HG03432 (cell line): ENCODE measurements at regions not wholly inside any gene's neighbourhood (a gene's known extent, or its start where the extent isn't known, plus 50 kb on each side); places are given as distances from the start of the nearest gene placed in this dataset.
"Not testable (repeated sequence)": the region's sequence is repeated elsewhere in the genome, so short reads cannot be mapped to it uniquely, and the experiment has no call there.

Source experiments
- ATAC-seq: cut with Tn5 transposase; IDR thresholded peaks from one replicate; pipeline ENCODE4 v1.9.1; 2021; ENCODE audit warnings: mild to moderate bottlenecking, moderate library complexity; ENCODE audit not compliant: unreplicated experiment

GRCh38 chr10:128178302-128178958, 52.2 kb upstream of the MKI67 start:
- peak; percentile 81 for ATAC-seq

DNA sequence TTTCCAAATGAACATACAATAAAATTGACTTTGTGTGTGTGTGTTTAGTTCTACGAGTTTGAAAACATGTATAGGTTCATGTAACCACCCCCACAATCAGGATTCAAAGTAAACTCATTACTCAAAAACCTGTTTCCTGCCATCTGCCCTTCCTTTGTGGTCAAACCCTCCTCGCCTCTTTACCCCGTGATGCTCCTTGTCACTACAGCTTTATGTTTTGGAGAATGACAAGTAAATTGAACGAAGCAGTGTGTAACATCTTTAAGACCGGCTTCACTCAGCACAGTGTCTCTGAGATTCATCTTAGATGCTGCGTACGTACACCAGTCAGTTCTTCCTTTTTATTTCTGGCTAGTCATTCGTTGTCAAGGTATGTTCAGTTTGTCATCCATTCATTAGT, 54.6 kb upstream of the MKI67 start:
- ATAC-seq: peak; percentile 52

DNA sequence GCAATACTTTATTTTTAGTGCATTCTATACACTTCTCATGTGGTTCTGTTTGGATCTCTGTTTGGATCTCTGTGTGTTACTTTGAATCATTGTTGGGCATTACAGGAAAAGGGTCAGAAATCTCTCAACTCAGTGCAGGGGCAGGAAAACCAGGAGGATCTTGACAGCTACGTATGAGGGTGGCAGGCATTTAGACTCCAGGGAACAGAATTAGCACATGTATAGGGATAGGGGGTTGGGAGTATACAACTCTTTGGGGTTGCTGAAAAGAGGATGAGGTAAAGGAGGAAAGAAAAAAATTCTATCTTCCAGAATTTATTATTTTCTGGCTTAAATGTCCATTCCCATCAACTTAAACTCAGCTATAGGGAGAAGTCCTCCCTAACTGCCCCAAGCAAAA, 59.4 kb upstream of the MKI67 start:
- ATAC-seq: no peak

GRCh38 chr10:128186959-128187787, 61.0 kb upstream of the MKI67 start:
- no peak for ATAC-seq

DNA sequence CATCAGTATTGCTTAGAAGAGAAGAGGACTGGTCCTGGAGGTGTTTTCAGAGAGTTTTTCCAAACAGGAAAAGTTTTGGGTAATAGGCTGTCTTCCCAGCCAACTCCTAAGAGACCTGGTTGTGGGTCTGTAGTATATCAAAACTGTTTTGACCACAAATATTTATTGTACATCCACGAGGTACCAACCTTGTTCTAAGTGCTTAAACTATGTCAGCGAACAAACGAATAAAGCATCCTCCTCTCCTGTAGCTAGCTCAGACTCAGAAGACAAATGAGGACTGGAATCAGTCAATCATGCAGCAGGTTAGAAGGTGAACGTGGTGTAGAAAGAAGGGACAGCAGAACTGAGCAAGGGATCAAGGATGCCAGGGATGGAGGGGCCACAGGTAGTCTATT, 61.6 kb upstream of the MKI67 start:
- no peak for ATAC-seq

DNA sequence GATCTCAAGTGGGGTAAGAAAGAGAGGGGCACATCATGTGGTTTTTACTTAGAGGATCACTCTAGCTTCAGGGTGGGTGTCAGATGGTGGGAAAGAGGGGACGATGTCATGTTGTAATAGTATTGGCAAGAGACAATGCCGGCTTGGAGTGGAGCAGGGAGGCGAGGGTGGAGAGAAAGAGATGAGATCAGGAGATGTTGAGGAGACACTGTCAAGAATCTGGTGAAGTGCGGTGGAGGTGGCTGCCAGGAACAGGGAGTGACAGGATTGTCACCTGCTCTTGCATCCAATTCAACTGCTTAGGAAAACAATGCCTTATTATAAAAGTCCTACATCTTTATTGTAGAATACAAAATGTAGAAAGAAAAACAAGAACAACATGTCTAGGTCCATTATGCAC, 63.0 kb upstream of the MKI67 start:
- no peak for ATAC-seq

- no peak for ATAC-seq
Measured at GRCh38 chr10:128191847-128192246, 65.6 kb upstream of the MKI67 start.

- not testable (repeated sequence) for ATAC-seq
Measured at GRCh38 chr10:128201826-128202225, 75.6 kb upstream of the MKI67 start.

DNA sequence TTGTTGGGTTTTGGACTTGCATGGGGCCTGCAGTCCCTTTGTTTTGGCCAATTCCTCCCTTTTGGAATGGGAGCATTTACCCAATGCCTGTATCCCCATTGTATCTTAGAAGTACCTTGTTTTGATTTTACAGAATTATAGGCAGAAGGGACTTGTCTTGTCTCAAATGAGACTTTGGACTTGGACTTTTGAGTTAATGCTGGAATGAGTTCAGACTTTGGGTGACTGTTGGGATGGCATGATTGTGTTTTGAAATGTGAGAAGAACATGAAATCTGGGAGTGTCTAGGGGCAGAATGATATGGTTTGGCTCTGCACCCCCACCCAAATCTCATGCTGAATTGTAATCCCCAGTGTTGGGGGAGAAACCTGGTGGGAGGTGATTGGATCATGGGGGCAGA, 76.8 kb upstream of the MKI67 start:
- ATAC-seq: no peak

DNA sequence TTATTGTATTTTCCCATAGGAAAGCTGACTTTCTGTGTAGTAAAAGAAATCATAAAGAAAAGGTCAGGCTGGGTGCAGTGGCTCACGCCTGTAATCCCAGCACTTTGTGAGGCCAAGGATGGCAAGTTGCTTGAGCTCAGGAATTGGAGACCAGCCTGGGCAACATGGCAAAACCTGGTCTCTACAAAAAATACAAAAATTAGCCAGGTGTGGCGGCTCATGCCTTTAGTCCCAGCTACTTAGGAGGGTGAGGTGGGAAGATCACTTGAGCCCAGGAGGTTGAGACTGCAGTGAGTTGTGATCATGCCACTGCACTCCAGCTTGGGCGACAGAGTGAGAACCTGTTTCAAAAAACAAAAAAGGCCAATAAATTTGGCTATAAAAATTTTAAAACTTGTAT, 79.4 kb upstream of the MKI67 start:
- not testable (repeated sequence) for ATAC-seq

GRCh38 chr10:128206676-128207075, 80.5 kb upstream of the MKI67 start:
- ATAC-seq: no peak

DNA sequence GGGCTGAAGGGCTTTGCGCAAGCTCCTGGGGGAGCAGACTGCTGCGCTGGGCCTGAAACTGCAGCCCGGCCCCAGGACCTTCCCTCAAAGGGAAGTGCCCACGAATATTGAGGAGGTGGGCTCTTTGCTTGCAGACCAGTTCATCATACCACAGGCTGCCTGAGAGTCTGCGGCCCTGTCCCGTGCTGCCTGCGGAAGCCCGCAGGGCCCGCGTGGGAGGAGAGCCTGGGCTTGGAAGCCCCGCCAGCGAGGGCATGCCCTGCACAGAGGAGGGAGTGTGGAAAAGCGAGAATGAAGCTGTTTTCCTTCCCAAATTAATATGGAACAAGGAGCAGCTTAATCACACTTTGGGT, 83.6 kb upstream of the MKI67 start:
- ATAC-seq: no peak

- ATAC-seq: peak; percentile 70
Measured at GRCh38 chr10:128210215-128211063, 84.2 kb upstream of the MKI67 start.

GRCh38 chr10:128211064-128211504, 84.9 kb upstream of the MKI67 start:
- ATAC-seq: no peak

DNA sequence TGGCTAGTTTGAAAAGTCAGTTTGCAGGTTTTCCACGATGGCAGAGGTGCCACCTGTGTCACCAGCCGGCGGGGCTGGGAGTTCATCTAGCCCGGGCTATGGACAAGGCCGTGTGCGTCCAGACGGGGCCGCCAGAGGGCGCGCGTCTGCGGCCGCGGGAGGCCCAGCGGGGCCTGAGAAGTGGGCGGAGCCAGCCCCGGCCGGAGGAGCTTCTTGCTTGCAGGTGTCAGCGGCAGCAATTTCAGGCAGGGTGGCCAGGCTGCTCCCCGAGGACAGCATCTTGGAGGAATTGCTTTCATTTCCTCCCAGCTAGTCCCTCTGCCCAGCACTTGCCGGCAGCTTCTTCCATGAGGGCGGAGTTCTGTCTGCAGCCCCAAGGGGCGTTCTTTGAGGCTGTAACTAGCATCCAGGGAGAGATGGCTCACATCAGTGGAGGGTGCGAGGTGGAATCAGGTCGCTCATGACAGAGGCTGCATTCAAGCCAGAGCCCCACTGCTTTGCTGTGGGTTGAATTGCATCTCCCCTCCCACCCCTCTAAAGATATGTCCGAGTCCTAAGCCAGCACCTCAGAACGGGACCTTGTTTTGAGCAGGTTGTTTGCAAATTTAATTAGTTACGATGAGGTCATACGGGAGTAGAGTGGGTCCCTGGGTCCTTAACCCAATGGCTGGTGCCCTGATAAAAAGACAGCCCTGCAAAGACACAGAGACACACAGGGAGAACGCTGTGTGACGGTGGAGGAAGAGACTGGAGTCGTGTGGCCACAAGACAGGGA, 85.9 kb upstream of the MKI67 start:
- ATAC-seq: peak; percentile 98

DNA sequence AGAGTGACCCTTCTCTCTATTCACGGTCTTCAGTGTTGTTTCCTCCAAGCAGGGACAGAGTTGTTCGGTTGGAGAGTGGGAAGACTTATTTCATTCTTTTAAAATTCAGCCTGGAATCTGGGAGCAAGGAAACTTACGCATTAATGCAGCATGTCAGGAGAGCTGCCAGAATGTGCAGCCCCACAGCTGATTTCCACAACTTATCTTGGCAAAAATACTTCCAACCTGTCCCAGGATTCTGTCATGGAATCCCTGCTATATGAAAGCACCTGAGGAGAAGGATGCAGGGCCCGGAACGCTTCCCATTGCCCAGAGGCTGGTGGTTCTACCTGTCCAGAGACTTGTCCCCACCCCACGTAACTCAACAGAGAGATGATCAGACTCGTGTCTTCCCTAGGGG, 86.9 kb upstream of the MKI67 start:
- ATAC-seq: no peak

GRCh38 chr10:128215733-128216132, 89.5 kb upstream of the MKI67 start:
- ATAC-seq: no peak

- ATAC-seq: no peak
Measured at GRCh38 chr10:128217136-128217535, 90.9 kb upstream of the MKI67 start.

- no peak for ATAC-seq
Measured at GRCh38 chr10:128218161-128218560, 91.9 kb upstream of the MKI67 start.

DNA sequence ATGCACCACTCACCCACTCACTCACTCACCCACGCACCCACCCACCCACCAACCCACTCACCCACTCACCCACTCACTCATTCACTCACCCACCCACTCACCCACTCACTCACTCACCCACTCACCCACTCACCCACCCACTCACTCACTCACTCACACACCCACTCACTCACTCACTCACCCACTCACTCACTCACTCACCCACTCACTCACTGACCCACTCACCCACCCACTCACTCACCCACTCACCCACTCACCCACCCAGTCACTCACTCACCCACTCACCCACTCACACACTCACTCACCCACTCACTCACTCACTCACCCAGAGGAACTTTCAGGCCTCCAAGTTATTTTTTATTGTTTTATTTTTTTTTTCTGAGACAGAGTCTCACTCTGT, 93.1 kb upstream of the MKI67 start:
- no peak for ATAC-seq

GRCh38 chr10:128220021-128220420, 93.8 kb upstream of the MKI67 start:
- ATAC-seq: no peak
